SK-N-SH (cell line): ENCODE measurements at regions not wholly inside any gene's neighbourhood (a gene's known extent, or its start where the extent isn't known, plus 50 kb on each side); places are given as distances from the start of the nearest gene placed in this dataset.

Source experiments
- CTCF ChIA-PET: fragments of 300-600, 350-600 bp; formaldehyde crosslinking; extraction: SDS; loops from one replicate; lab custom pipeline; 2021; lab: Yijun Ruan, JAX
- POLR2A ChIA-PET: fragments of 350-600 bp; sonication (Branson Sonifier 250); formaldehyde crosslinking; extraction: SDS; loops from one replicate; lab custom pipeline; 2020; ENCODE audit warnings: antibody characterized with exemption, inconsistent platforms; lab: Yijun Ruan, JAX
- DNase-seq: peaks from one replicate; pipeline ENCODE4 v3.0.0; 2012
- H2AFZ ChIP-seq: fragments of 200-600 bp; sonication (generic); 2 replicates; pipeline ENCODE4 v1.8.1; 2016; ENCODE audit warnings: antibody characterized with exemption, mild to moderate bottlenecking, low read depth
- H3F3A ChIP-seq: fragments of 200-600 bp; sonication (generic); replicated peaks from 2 replicates; pipeline ENCODE3; 2016; ENCODE audit warnings: antibody characterized with exemption, mild to moderate bottlenecking; ENCODE audit not compliant: insufficient read depth
- H3K27ac ChIP-seq, 2 experiments: fragments of 200-500 bp in 1 of 2; fragments of 200-600 bp in 1 of 2; sonication (Bioruptor generic) in 1 of 2; sonication (generic), shearing (Covaris generic) in 1 of 2; 2 replicates each; pipeline versions ENCODE4 v1.5.1 to v1.6.1; 2014 to 2016; ENCODE audit warnings: low read depth in 2 of 2, inconsistent platforms in 1 of 2, low read length in 1 of 2, mild to moderate bottlenecking in 1 of 2, mixed read lengths in 1 of 2
- H3K27me3 ChIP-seq: fragments of 200-600 bp; sonication (generic), shearing (Covaris generic); 2 replicates; pipeline ENCODE4 v1.6.1; 2016; ENCODE audit warnings: mixed run types; ENCODE audit not compliant: insufficient read depth
- H3K36me3 ChIP-seq, 2 experiments: fragments of 200-500 bp in 1 of 2; fragments of 200-600 bp in 1 of 2; sonication (Bioruptor generic) in 1 of 2; sonication (generic) in 1 of 2; replicated peaks in 1 of 2; 2 replicates each; pipeline versions ENCODE3 to v1.5.1; 2014 to 2016; ENCODE audit warnings: low read length in 1 of 2, mild to moderate bottlenecking in 1 of 2; ENCODE audit not compliant: insufficient read depth in 2 of 2, control insufficient read depth in 1 of 2
- H3K4me1 ChIP-seq, 2 experiments: fragments of 200-500 bp in 1 of 2; fragments of 200-600 bp in 1 of 2; sonication (Bioruptor generic) in 1 of 2; sonication (generic), shearing (Covaris generic) in 1 of 2; 2 replicates each; pipeline versions ENCODE4 v1.5.1 to v1.6.1; 2014 to 2016; ENCODE audit warnings: low read depth in 1 of 2, low read length in 1 of 2, mixed run types in 1 of 2; ENCODE audit not compliant: insufficient read depth in 2 of 2, control insufficient read depth in 1 of 2
- H3K4me2 ChIP-seq: fragments of 200-600 bp; sonication (generic), shearing (Covaris generic); 2 replicates; pipeline ENCODE4 v1.6.1; 2017; ENCODE audit warnings: mixed run types
- H3K4me3 ChIP-seq, 2 experiments: fragments of 200-500 bp in 1 of 2; fragments of 200-600 bp in 1 of 2; sonication (Bioruptor generic) in 1 of 2; sonication (generic), shearing (Covaris generic) in 1 of 2; 2 replicates each; pipeline versions ENCODE4 v1.5.1 to v1.8.1; 2014 to 2016; ENCODE audit warnings: low read depth in 2 of 2, inconsistent platforms in 1 of 2, low read length in 1 of 2, mild to moderate bottlenecking in 1 of 2, mixed read lengths in 1 of 2, moderate library complexity in 1 of 2
- H3K79me2 ChIP-seq: fragments of 200-600 bp; sonication (generic); 2 replicates; pipeline ENCODE4 v1.8.1; 2017; ENCODE audit warnings: mild to moderate bottlenecking; ENCODE audit not compliant: insufficient read depth
- H3K9ac ChIP-seq: fragments of 200-600 bp; sonication (generic); 2 replicates; pipeline ENCODE4 v1.6.1; 2017; ENCODE audit warnings: mixed run types
- H3K9me2 ChIP-seq: fragments of 200-600 bp; sonication (generic); 2 replicates; pipeline ENCODE4 v1.6.1; 2017; ENCODE audit warnings: mixed run types
- H3K9me3 ChIP-seq: fragments of 200-600 bp; sonication (generic); 2 replicates; pipeline ENCODE4 v1.6.1; 2017; ENCODE audit warnings: mixed run types, mild to moderate bottlenecking, moderate library complexity
- H4K20me1 ChIP-seq: fragments of 200-600 bp; sonication (generic); 2 replicates; pipeline ENCODE4 v1.6.1; 2017; ENCODE audit warnings: mild to moderate bottlenecking, mixed run types; ENCODE audit not compliant: insufficient read depth
- CHD2 ChIP-seq: fragments of 150-350 bp; IDR thresholded peaks from 2 replicates; pipeline ENCODE4 v1.6.1; 2018; ENCODE audit warnings: low read length; ENCODE audit not compliant: partially characterized antibody
- CTCF ChIP-seq: fragments of 200-600 bp; sonication (generic); IDR thresholded peaks from 2 replicates; pipeline ENCODE4 v1.6.1; 2017; ENCODE audit warnings: antibody characterized with exemption, mild to moderate bottlenecking, moderate library complexity
- ELF1 ChIP-seq: IDR thresholded peaks from 2 replicates; pipeline ENCODE4 v1.4.0; 2012
- EZH2phosphoT487 ChIP-seq: fragments of 200-600 bp; sonication (generic); IDR thresholded peaks from 2 replicates; pipeline ENCODE4 v1.6.1; 2017; ENCODE audit warnings: low read depth, mixed run types, mild to moderate bottlenecking, antibody characterized with exemption, moderate library complexity, borderline replicate concordance
- FOSL2 ChIP-seq: IDR thresholded peaks from 2 replicates; pipeline ENCODE4 v1.4.0; 2012; ENCODE audit warnings: low read depth, mild to moderate bottlenecking, moderate library complexity, borderline replicate concordance
- FOXJ3 ChIP-seq: sonication (generic); formaldehyde crosslinking; IDR thresholded peaks from 2 replicates; pipeline ENCODE4 v1.5.1; 2020; ENCODE audit warnings: mild to moderate bottlenecking, missing genetic modification reagents
- GABPA ChIP-seq: IDR thresholded peaks from 2 replicates; pipeline ENCODE4 v1.4.0; 2012; ENCODE audit warnings: low read depth, mild to moderate bottlenecking
- JUND ChIP-seq: IDR thresholded peaks from 2 replicates; pipeline ENCODE4 v1.4.0; 2012
- NFIC ChIP-seq: IDR thresholded peaks from 2 replicates; pipeline ENCODE4 v1.4.0; 2012; ENCODE audit warnings: borderline replicate concordance
- POLR2AphosphoS5 ChIP-seq: IDR thresholded peaks from 2 replicates; pipeline ENCODE4 v1.6.1; 2012; ENCODE audit warnings: low read depth, low read length
- RCOR1 ChIP-seq: fragments of 150-350 bp; IDR thresholded peaks from 2 replicates; pipeline ENCODE4 v1.6.1; 2017; ENCODE audit warnings: antibody characterized with exemption, low read length
- REST ChIP-seq: IDR thresholded peaks from 2 replicates; pipeline ENCODE4 v1.6.1; 2012; ENCODE audit warnings: mild to moderate bottlenecking, low read depth, low read length, moderate library complexity
- RFX5 ChIP-seq: IDR thresholded peaks from 2 replicates; pipeline ENCODE4 v1.6.1; 2012; ENCODE audit warnings: mild to moderate bottlenecking, improper control_type of control experiment, low read length
- RXRA ChIP-seq: IDR thresholded peaks from 2 replicates; pipeline ENCODE4 v1.4.0; 2012; ENCODE audit warnings: low read depth, mild to moderate bottlenecking, borderline replicate concordance
- SMC3 ChIP-seq: IDR thresholded peaks from 2 replicates; pipeline ENCODE4 v1.6.1; 2012; ENCODE audit warnings: low read depth, low read length, improper control_type of control experiment
- TCF12 ChIP-seq: IDR thresholded peaks from 2 replicates; pipeline ENCODE4 v1.4.0; 2012
- TEAD4 ChIP-seq: IDR thresholded peaks from 2 replicates; pipeline ENCODE4 v1.4.0; 2012; ENCODE audit warnings: mild to moderate bottlenecking, borderline replicate concordance; ENCODE audit not compliant: insufficient read depth
- USF2 ChIP-seq: fragments of 150-350 bp; IDR thresholded peaks from 2 replicates; pipeline ENCODE4 v1.6.1; 2017; ENCODE audit warnings: antibody characterized with exemption, low read length, low read depth, borderline replicate concordance
- YY1 ChIP-seq: IDR thresholded peaks from 2 replicates; pipeline ENCODE4 v1.4.0; 2012; ENCODE audit warnings: low read depth, mild to moderate bottlenecking
- WGBS: methylation state at CpG from one replicate; pipeline ENCODE4 v1.1.6; 2017; ENCODE audit warnings: low lambda C conversion rate; 5-methylcytosine and 5-hydroxymethylcytosine counted together

GRCh38 chr3:86653661-86654205, 337.2 kb downstream of the VGLL3 start (continued):
- no peak for TF ChIP-seq CTCF
- TF ChIP-seq YY1: no peak
- no peak for TF ChIP-seq GABPA
- no peak for TF ChIP-seq EZH2phosphoT487
- TF ChIP-seq TEAD4: no peak
- TF ChIP-seq RXRA: no peak
- no peak for TF ChIP-seq JUND
- no peak for TF ChIP-seq NFIC
- TF ChIP-seq RFX5: no peak
- no peak for TF ChIP-seq USF2
- TF ChIP-seq FOSL2: no peak
- TF ChIP-seq, all 33 proteins: peak for 0

- H3K4me3 ChIP-seq: no peak overlapping the region
- WGBS: 8% methylated on average over 1 of the region's 1 CpG
Observed at GRCh38 chr3:86648087-86648486, 342.9 kb downstream of the VGLL3 start.

GRCh38 chr3:86645756-86646155, 345.2 kb downstream of the VGLL3 start:
- ChIA-PET POLR2A (no interaction called here), CTCF (no interaction called here)
- Histone ChIP-seq H3K27ac (no peak overlapping the region), H3F3A (no peaks in the 10 kb centered on the region), H3K4me2 (no peak overlapping the region), H3K9me2 (no peaks in the 10 kb centered on the region), H3K4me3 (no peak overlapping the region), H4K20me1 (no peaks in the 10 kb centered on the region), H3K9ac (no peak overlapping the region), H3K27me3 (no peaks in the 10 kb centered on the region), H2AFZ (no peak overlapping the region), H3K4me1 (no peaks in the 10 kb centered on the region), H3K36me3 (no peaks in the 10 kb centered on the region), H3K79me2 (no peaks in the 10 kb centered on the region), H3K9me3 (no peaks in the 10 kb centered on the region)
- 4% methylated on average over 2 of the region's 2 CpGs for WGBS
- DNase-seq: no peak
- TF ChIP-seq CHD2 (no peak), USF2 (no peak), FOXJ3 (CRISPR knock-in tag) (no peak), TCF12 (no peak), RCOR1 (no peak), EZH2phosphoT487 (no peak), SMC3 (no peak), JUND (no peak), RXRA (no peak), POLR2AphosphoS5 (no peak), REST (no peak)

More at GRCh38 chr3:86648087-86648486, 342.9 kb downstream of the VGLL3 start:
- no peak for DNase-seq
- CTCF ChIA-PET: no interaction called here
- no peak overlapping the region for H2AFZ ChIP-seq
- TF ChIP-seq ELF1: no peak
- H3K27me3 ChIP-seq: no peaks in the 10 kb centered on the region
- H3K9me3 ChIP-seq: no peaks in the 10 kb centered on the region
- no peak overlapping the region for H3K27ac ChIP-seq
- H3K79me2 ChIP-seq: no peaks in the 10 kb centered on the region
- H3K4me2 ChIP-seq: no peak overlapping the region
- H3F3A ChIP-seq: no peaks in the 10 kb centered on the region
- no peaks in the 10 kb centered on the region for H4K20me1 ChIP-seq
- H3K4me1 ChIP-seq: no peaks in the 10 kb centered on the region
- no peak overlapping the region for H3K9ac ChIP-seq
- no peaks in the 10 kb centered on the region for H3K36me3 ChIP-seq
- no peaks in the 10 kb centered on the region for H3K9me2 ChIP-seq
- POLR2A ChIA-PET: no interaction called here
